Activated naive CD8-positive, alpha-beta T cell treated with anti-CD3 and anti-CD28 coated beads, Interleukin-2, amount 50 U/mL, for 16 hours (primary cell): ENCODE measurements at regions not wholly inside any gene's neighbourhood (a gene's known extent, or its start where the extent isn't known, plus 50 kb on each side); places are given as distances from the start of the nearest gene placed in this dataset.

ENCODE experiments used
- DNase-seq: peaks from one replicate; pipeline ENCODE4 v3.0.0-alpha.2; 2020; ENCODE audit warnings: low read depth, low spot score

GRCh38 chr6:33950891-33951889 lies 147.4 kb upstream of the MLN start:
- DNase-seq = no peak

- no peak for DNase-seq
These were observed 146.7 kb upstream of the MLN start for GRCh38 chr6:33950472-33950881.

GRCh38 chr6:33949877-33950435 lies 146.2 kb upstream of the MLN start:
- DNase-seq = no peak

DNA sequence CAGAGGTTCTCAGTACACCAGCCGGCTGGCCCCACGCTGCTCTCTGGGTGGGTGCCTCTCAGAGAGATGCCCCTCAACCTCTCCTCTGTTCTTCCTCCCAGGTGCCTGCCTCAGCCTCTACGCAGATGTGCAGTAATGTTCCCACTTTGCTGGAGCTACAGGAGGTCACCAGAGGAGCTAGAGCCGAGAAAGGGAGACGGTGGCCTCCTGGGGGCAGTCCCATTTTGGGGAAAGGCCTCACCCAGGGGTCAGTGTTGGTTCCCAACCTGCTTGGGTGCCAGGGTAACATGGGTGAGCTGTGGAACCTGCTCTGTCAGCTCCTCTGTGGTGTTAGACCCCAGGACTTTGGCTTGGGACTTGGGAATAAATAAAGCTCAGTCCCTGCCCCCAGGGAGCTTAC lies 145.3 kb upstream of the MLN start:
- DNase-seq = no peak

- no peak for DNase-seq
These were observed 144.3 kb upstream of the MLN start for GRCh38 chr6:33947916-33948594.

GRCh38 chr6:33947047-33947446 lies 143.2 kb upstream of the MLN start:
- no peak for DNase-seq

DNA sequence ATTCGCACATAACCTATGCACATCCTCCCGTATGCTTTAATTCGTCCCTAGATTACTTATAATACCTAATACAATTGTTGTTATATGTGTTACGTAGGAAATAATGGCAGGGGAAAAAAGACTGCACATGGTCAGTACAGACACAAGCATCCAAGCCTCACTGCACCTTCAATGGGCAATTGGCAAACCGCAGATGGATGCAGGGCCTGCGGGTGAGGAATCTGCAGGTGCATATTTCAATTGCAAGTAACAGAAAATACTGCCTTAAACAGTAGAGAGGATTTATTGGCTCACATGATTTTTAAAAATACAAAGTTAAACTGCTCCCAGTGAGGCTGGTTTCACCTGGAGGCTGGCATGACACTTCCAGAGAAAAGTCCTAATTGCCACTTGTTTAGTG lies 142.1 kb upstream of the MLN start:
- no peak for DNase-seq

GRCh38 chr6:33944686-33945411 lies 141.0 kb upstream of the MLN start:
- DNase-seq = no peak

- DNase-seq = no peak
These were observed 133.1 kb upstream of the MLN start for GRCh38 chr6:33936886-33937285.

DNA sequence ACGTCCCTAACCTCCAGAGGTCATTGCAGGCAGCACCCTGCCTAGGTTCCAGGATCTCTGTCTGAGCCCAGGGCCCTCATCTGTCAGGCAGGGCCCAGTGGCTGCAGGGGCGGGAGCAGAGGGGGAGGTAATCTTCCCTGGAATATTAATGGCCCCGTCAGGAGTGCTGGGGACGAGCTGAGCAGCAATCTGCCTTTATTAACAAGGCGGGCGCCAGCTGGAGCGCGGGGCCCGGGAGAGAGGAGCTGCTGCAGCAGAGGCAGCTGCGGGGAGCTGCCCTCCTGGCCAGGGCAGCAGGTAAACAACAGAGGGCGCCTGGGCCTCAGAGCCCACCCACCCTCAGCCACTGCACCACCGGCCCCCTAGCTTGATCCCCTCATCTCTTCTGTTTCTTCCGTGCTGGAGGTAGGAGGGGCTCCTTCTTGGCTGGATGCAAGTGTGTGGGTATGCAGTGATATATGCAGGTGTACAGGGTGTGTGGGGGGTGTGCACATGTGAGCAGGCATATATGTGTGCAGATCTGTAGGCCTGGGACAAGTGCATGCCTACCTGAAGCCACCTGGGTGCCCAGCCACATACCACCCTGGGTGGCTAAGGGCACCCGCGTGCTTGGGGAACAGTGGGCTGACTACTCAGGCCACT lies 131.8 kb upstream of the MLN start:
- DNase-seq = no peak

- DNase-seq = no peak
These were observed 131.0 kb upstream of the MLN start for GRCh38 chr6:33934731-33935270.

GRCh38 chr6:33933101-33933500 lies 129.3 kb upstream of the MLN start:
- DNase-seq = no peak

DNA sequence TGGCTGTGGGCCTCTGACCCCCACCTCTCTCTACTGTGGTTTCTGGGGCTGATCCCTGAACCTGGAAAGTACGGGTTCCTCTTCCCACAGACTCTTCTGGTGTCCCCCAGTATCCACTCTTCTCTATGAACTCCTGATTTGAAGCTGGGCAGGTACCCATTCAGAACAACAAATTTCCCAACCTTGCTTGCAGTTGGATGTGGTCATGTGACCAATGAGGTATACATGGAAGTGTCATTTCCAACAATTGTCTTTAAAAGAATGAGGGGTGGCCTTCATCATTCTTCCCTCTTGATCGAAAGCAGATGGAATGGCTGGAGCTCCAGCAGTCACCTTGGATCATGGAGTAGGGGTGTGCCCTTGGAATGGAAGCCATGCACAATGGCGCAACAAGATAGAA lies 128.0 kb upstream of the MLN start:
- no peak for DNase-seq

GRCh38 chr6:33929575-33930288 lies 125.9 kb upstream of the MLN start:
- no peak for DNase-seq

DNA sequence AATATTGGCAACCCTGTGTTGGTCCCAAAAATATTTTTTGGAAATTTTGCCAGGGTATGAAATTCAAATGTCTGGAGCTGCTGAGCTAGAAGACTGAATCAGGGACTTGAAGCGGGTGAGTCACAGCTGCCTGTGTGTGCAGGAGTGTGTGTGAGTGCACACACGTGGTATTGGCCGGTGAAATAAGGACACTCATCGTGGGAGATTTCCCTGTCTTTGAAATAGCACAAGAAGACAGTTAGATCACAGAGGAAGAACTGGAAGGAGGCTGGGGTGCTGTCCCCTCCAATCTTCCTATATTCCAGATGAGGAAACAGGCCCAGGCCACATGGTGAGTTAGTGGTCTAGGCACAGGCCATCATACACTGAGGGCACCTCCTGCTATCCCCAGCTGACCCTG lies 123.8 kb upstream of the MLN start:
- no peak for DNase-seq

DNA sequence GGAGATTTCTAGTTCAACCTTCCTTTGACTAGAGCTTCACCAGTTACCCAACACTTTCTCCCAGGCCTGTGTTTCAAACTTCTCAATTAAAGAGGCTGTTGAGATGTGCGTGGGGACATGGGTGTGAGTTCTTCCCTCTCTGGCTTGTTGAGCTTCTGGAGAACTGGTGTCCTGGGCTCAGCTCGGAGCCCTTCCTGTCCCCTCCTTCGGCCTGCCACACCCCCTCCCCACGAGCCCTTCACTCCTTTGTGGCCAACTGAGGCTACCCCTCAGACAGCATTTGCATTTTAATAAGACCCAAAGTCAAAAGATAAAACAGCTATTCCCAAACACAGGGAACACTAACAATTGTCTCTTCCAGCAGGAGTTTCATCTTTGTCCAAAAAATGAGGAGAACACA lies 123.3 kb upstream of the MLN start:
- DNase-seq = no peak

DNA sequence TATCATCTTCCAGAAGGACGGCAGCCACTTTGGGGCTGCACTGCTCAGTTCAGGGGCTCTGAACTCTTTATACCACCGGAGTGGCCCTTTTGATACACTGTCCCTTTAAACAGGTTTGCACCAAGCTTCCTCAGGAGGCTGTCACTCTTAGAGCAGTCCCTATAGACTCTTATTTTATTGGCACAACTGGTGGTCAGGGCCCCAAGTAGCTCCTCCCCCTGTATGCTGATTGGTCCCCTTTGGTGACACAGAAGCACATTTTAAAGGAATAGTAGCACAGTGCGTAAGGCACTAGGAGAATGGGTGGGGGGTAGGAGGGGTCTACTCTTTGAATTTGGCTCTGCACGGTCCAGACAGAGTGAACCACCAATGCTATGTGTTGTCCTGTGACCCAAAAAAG lies 122.6 kb upstream of the MLN start:
- no peak for DNase-seq

- DNase-seq = no peak
These were observed 122.1 kb upstream of the MLN start for GRCh38 chr6:33925936-33926335.

DNA sequence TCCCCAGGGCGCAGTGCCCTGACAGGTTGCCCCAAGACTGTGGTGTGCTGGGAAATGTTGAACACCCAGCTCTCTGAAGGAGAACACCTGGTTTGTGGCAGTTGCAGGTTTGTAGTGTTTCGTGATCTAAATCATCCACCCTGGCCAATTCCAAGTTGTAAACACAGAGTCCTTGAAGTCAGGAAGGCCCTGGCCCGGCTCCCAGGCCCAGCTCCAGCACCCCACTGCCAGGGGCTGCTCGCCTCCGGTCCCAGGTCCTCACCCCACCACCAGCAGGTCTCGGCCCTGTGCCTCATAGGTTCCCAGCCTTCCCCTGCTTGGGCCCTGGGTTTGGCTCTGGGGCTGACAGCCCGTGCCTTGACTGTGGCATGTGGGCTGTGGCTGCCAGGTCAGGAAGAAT lies 121.4 kb upstream of the MLN start:
- DNase-seq = no peak

GRCh38 chr6:33924681-33925080 lies 120.9 kb upstream of the MLN start:
- DNase-seq = no peak
